ENCODE measurements at regions not wholly inside any gene's neighbourhood (a gene's known extent, or its start where the extent isn't known, plus 50 kb on each side); places are given as distances from the start of the nearest gene placed in this dataset.

DNA sequence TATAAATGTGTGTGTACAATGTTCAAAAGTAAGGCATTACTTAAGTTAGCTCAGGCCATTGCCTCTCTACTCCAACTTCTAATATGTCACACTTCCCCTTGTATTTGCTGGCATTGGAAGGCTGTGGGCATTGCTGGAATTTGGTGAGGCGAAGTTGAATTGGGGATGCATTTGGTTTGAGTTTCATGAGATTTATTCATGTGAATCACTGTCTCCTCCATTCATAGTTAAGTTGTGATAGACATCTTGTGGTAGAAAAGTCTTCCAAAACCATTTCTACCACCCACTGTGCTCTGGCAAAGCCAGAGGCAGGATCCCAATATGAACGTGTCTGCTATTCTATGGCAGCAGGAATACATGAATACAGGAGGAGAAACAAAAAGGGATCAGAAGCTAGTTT lies 397.8 kb upstream of the USP24 start:
- TF ChIP-seq CTCF (IDR thresholded peaks at IDR 0.05; ENCODE audit: low read length) (no peak), EZH2 (IDR thresholded peaks at IDR 0.05; ENCODE audit: borderline replicate concordance, low read length) (no peak)
